ENCODE measurements at regions not wholly inside any gene's neighbourhood (a gene's known extent, or its start where the extent isn't known, plus 50 kb on each side); places are given as distances from the start of the nearest gene placed in this dataset.

- TF ChIP-seq CTCF (conservative IDR thresholded peaks at IDR 0.05) (no peak), EZH2 (IDR thresholded peaks at IDR 0.05; ENCODE audit: low read depth) (no peak)
Observed at GRCh38 chr1:14120895-14121294, 420.9 kb downstream of the PRDM2 start.

Data from PC-9 (cell line).